ENCODE measurements at regions not wholly inside any gene's neighbourhood (a gene's known extent, or its start where the extent isn't known, plus 50 kb on each side); places are given as distances from the start of the nearest gene placed in this dataset.
"Not testable (repeated sequence)": the region's sequence is repeated elsewhere in the genome, so short reads cannot be mapped to it uniquely, and the experiment has no call there.

DNA sequence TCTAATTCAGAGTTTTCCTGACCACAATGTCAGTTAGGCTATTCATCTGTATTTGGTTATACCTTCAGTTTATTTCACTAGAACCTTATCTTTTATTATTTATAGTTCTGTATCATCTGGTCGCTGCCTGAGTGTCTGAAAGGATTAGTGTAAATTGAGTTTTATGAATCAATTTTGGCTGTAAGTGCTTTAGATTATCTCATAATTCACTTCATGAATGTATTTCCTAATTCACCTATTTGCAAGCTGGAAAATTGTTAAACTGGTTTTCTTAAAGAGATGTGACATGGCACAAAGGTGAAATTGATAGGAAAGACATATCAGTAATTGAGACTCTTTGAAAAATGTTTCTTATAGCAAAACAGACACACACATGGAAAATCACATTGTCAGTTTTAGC, 242.4 kb upstream of the ACO1 start:
- Mint-ChIP-seq H3K27ac (ENCODE audit: unreplicated experiment) (no peak overlapping the region), H3K4me3 (ENCODE audit: unreplicated experiment) (no peak overlapping the region), H3K4me1 (ENCODE audit: low read depth, unreplicated experiment) (no peaks in the 10 kb centered on the region), H3K36me3 (ENCODE audit: insufficient read depth, unreplicated experiment) (no peaks in the 10 kb centered on the region), H3K27me3 (ENCODE audit: insufficient read depth, unreplicated experiment) (peaks cover 3% of the 10 kb centered on the region), H3K9me3 (ENCODE audit: unreplicated experiment) (peaks cover 10% of the 10 kb centered on the region)
- DNase-seq: no peak
- BruUV-seq (replicated peaks): no TSS peak
- TF ChIP-seq, protein P1, sequence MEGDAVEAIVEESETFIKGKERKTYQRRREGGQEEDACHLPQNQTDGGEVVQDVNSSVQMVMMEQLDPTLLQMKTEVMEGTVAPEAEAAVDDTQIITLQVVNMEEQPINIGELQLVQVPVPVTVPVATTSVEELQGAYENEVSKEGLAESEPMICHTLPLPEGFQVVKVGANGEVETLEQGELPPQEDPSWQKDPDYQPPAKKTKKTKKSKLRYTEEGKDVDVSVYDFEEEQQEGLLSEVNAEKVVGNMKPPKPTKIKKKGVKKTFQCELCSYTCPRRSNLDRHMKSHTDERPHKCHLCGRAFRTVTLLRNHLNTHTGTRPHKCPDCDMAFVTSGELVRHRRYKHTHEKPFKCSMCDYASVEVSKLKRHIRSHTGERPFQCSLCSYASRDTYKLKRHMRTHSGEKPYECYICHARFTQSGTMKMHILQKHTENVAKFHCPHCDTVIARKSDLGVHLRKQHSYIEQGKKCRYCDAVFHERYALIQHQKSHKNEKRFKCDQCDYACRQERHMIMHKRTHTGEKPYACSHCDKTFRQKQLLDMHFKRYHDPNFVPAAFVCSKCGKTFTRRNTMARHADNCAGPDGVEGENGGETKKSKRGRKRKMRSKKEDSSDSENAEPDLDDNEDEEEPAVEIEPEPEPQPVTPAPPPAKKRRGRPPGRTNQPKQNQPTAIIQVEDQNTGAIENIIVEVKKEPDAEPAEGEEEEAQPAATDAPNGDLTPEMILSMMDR (IDR thresholded peaks at IDR 0.05; ENCODE audit: insufficient read depth in 1 of 2, low read depth in 1 of 2, low read length in 1 of 2, severe bottlenecking in 1 of 2, unreplicated experiment in 1 of 2): no peak
- no peaks in the 10 kb centered on the region for H3K27me3 ChIP-seq (replicated peaks; ENCODE audit: control insufficient read depth, insufficient read depth, low read length)
- intact Hi-C loops (cut with micrococcal nuclease; ENCODE audit: unreplicated experiment): no loop called here
- no peak overlapping the region for H3K4me3 ChIP-seq (ENCODE audit: low read depth, low read length)
- CTCF ChIA-PET: no interaction called here
- no peaks in the 10 kb centered on the region for H3K36me3 ChIP-seq (ENCODE audit: control insufficient read depth, insufficient read depth, low read length)
- H3K9me3 ChIP-seq: no peaks in the 10 kb centered on the region
- H3K4me1 ChIP-seq: no peaks in the 10 kb centered on the region
- POLR2A ChIA-PET: no interaction called here

DNA sequence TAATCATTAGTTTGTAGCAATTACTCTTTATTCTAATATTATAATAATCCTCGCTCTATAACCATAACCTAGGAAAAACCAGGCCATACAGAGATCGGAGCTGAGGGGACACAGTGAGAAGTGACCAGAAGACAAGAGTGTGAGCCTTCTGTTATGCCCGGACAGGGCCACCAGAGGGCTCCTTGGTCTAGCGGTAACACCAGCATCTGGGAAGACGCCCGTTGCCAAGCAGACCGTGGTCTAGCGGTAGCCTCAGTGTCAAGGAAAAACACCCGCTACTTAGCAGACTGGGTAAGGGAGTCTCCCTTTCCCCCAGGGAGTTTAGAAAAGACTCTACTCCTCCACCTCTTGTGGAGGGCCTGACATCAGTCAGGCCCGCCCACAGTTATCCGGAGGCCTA, 235.9 kb upstream of the ACO1 start:
- H3K27me3 ChIP-seq (replicated peaks; ENCODE audit: control insufficient read depth, insufficient read depth, low read length); H3K4me3 ChIP-seq (ENCODE audit: low read depth, low read length); H3K4me3 Mint-ChIP-seq (ENCODE audit: unreplicated experiment); H3K4me1 ChIP-seq; H3K27ac Mint-ChIP-seq (ENCODE audit: unreplicated experiment); CTCF ChIA-PET; H3K36me3 Mint-ChIP-seq (ENCODE audit: insufficient read depth, unreplicated experiment); H3K27me3 Mint-ChIP-seq (ENCODE audit: insufficient read depth, unreplicated experiment); H3K36me3 ChIP-seq (ENCODE audit: control insufficient read depth, insufficient read depth, low read length); H3K4me1 Mint-ChIP-seq (ENCODE audit: low read depth, unreplicated experiment); H3K9me3 ChIP-seq; BruUV-seq (replicated peaks); POLR2A ChIA-PET: not testable (repeated sequence)
- intact Hi-C loops (cut with micrococcal nuclease; ENCODE audit: unreplicated experiment): loop anchor here (1.0 kb wide), 1 partner anchor 103 kb away; no protein-coding TSS in a partner anchor
- peaks cover 10% of the 10 kb centered on the region for H3K9me3 Mint-ChIP-seq (ENCODE audit: unreplicated experiment)
- DNase-seq: peak in 1 of 2 experiments; percentile 8

DNA sequence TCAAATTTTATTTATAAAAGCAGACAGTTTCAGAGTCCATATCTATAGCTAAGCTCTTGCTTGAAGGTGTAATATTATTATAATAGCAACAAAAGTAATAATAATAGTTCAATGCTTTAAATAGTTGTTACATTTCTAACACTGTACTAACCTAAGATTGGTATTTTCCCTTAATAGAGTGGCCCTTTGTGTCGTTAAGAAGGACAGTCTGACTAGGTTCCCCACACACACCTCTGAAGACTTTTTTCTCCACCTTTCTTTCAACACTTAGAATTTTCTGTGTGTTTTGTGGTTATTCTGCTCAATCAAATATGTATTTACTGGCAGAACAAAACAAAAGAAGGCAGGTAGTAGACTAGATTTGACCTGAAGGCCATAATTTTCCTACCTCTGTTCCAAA, 223.2 kb upstream of the ACO1 start:
- CTCF ChIA-PET: no interaction called here
- no peaks in the 10 kb centered on the region for H3K27me3 Mint-ChIP-seq (ENCODE audit: insufficient read depth, unreplicated experiment)
- POLR2A ChIA-PET: no interaction called here

More for the DNA sequence above, 223.2 kb upstream of the ACO1 start:
- no peaks in the 10 kb centered on the region for H3K9me3 Mint-ChIP-seq (ENCODE audit: unreplicated experiment)
- BruUV-seq (replicated peaks): no TSS peak
- no peak overlapping the region for H3K4me3 Mint-ChIP-seq (ENCODE audit: unreplicated experiment)
- no peak for DNase-seq
- H3K36me3 ChIP-seq (ENCODE audit: control insufficient read depth, insufficient read depth, low read length): no peaks in the 10 kb centered on the region
- TF ChIP-seq, protein P1 (IDR thresholded peaks at IDR 0.05; ENCODE audit: insufficient read depth in 1 of 2, low read depth in 1 of 2, low read length in 1 of 2, severe bottlenecking in 1 of 2, unreplicated experiment in 1 of 2): no peak
- no peaks in the 10 kb centered on the region for H3K36me3 Mint-ChIP-seq (ENCODE audit: insufficient read depth, unreplicated experiment)
- intact Hi-C loops (cut with micrococcal nuclease; ENCODE audit: unreplicated experiment): no loop called here
- no peaks in the 10 kb centered on the region for H3K9me3 ChIP-seq
- no peak overlapping the region for H3K4me3 ChIP-seq (ENCODE audit: low read depth, low read length)
- no peak overlapping the region for H3K27ac Mint-ChIP-seq (ENCODE audit: unreplicated experiment)
- no peaks in the 10 kb centered on the region for H3K4me1 ChIP-seq
- no peaks in the 10 kb centered on the region for H3K4me1 Mint-ChIP-seq (ENCODE audit: low read depth, unreplicated experiment)
- H3K27me3 ChIP-seq (replicated peaks; ENCODE audit: control insufficient read depth, insufficient read depth, low read length): no peaks in the 10 kb centered on the region
